Calu3 (cell line): ENCODE measurements at regions not wholly inside any gene's neighbourhood (a gene's known extent, or its start where the extent isn't known, plus 50 kb on each side); places are given as distances from the start of the nearest gene placed in this dataset.

Experiments
- BruUV-seq: library from RNA; stranded (reverse); fragments of 400-500 nt; replicated peaks from 2 replicates; lab custom pipeline; 2021; lab: Mats Ljungman, UMichigan
- CTCF ChIA-PET: fragments of 300-600 bp; sonication (Branson Sonifier 250); formaldehyde crosslinking; loops from one replicate; lab custom pipeline; 2022; ENCODE audit warnings: antibody characterized with exemption; lab: Charles Lee
- DNase-seq: peaks from one replicate; pipeline ENCODE4 v3.0.0; 2022
- H3K27ac Mint-ChIP-seq: one replicate; pipeline ENCODE4 v1.8.0; 2022; ENCODE audit warnings: mixed read lengths; ENCODE audit not compliant: unreplicated experiment
- H3K27me3 Mint-ChIP-seq: one replicate; pipeline ENCODE4 v1.8.0; 2022; ENCODE audit warnings: mixed read lengths; ENCODE audit not compliant: unreplicated experiment
- H3K36me3 Mint-ChIP-seq: one replicate; pipeline ENCODE4 v1.8.0; 2022; ENCODE audit warnings: mild to moderate bottlenecking, moderate library complexity, mixed read lengths; ENCODE audit not compliant: insufficient read depth, unreplicated experiment
- H3K4me1 Mint-ChIP-seq: one replicate; pipeline ENCODE4 v1.8.0; 2022; ENCODE audit warnings: mild to moderate bottlenecking, low read depth, mixed read lengths; ENCODE audit not compliant: unreplicated experiment
- H3K4me3 Mint-ChIP-seq: one replicate; pipeline ENCODE4 v1.8.0; 2022; ENCODE audit warnings: mild to moderate bottlenecking, low read depth, moderate library complexity, mixed read lengths; ENCODE audit not compliant: unreplicated experiment
- H3K9me3 Mint-ChIP-seq: one replicate; pipeline ENCODE4 v1.8.0; 2022; ENCODE audit warnings: low read depth, mixed read lengths; ENCODE audit not compliant: unreplicated experiment
- intact Hi-C: fragments of 100-400 bp; cut with micrococcal nuclease; formaldehyde crosslinking; loops from one replicate; pipeline ENCODE4 v1.10.0; 2022; ENCODE audit not compliant: unreplicated experiment
- TF ChIP-seq, protein P1 (sequence below): fragments of 200-600 bp; IDR thresholded peaks from one replicate; pipeline ENCODE4 v1.8.0; 2022; ENCODE audit warnings: antibody characterized with exemption; ENCODE audit not compliant: unreplicated experiment

DNA sequence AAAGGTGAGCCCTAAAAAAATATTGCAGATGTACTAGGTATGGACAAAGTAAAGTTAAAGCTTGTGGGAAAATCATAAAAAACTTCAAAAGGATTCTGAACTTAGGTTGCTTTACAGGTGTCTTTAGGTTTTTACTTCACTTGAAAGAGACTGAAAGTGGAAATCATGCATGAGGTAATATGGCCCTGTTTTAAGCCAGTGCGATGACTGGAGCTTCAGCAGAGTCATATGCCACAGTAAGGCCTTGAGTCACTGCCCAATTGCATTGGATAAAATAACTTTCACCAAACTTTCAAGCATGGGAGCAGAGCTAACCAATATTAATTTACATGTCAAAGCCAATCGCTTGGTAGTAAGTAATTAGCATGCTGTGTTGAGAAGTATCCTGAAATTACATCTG is 63.9 kb upstream of the TMEM260 start:
- H3K27ac Mint-ChIP-seq, result no peak overlapping the region
- peaks cover 79% of the 10 kb centered on the region for H3K27me3 Mint-ChIP-seq
- CTCF ChIA-PET, result no interaction called here
- H3K36me3 Mint-ChIP-seq, result no peaks in the 10 kb centered on the region
- intact Hi-C loops, result no loop called here
- H3K9me3 Mint-ChIP-seq, result no peaks in the 10 kb centered on the region
- no peak for DNase-seq
- BruUV-seq, result no TSS peak
- no peaks in the 10 kb centered on the region for H3K4me1 Mint-ChIP-seq
- no peak overlapping the region for H3K4me3 Mint-ChIP-seq
- TF ChIP-seq, protein P1, sequence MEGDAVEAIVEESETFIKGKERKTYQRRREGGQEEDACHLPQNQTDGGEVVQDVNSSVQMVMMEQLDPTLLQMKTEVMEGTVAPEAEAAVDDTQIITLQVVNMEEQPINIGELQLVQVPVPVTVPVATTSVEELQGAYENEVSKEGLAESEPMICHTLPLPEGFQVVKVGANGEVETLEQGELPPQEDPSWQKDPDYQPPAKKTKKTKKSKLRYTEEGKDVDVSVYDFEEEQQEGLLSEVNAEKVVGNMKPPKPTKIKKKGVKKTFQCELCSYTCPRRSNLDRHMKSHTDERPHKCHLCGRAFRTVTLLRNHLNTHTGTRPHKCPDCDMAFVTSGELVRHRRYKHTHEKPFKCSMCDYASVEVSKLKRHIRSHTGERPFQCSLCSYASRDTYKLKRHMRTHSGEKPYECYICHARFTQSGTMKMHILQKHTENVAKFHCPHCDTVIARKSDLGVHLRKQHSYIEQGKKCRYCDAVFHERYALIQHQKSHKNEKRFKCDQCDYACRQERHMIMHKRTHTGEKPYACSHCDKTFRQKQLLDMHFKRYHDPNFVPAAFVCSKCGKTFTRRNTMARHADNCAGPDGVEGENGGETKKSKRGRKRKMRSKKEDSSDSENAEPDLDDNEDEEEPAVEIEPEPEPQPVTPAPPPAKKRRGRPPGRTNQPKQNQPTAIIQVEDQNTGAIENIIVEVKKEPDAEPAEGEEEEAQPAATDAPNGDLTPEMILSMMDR, result no peak

DNA sequence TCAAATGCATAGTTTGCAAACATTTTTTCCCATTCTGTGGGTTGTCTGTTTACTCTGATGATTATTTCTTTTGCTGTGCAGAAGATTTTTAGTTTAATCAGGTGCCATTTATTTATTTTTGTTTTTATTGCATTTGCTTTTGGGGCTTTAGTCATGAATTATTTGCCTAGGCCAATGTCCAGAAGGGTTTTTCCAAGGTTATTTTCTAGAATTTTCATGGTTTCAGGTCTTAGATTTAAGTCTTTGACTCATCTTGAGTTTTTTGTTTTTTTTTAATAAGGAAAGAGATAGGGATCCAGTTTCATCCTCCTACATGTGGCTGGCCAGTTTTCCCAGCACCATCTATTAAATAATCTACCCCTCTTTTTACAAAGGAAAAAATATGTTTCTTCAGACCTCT is 57.2 kb upstream of the TMEM260 start:
- BruUV-seq, result no TSS peak
- intact Hi-C loops, result no loop called here
- no peak for DNase-seq
- no peaks in the 10 kb centered on the region for H3K36me3 Mint-ChIP-seq
- no peak overlapping the region for H3K4me3 Mint-ChIP-seq
- TF ChIP-seq, protein P1, result no peak
- H3K4me1 Mint-ChIP-seq, result no peaks in the 10 kb centered on the region
- CTCF ChIA-PET, result no interaction called here
- no peak overlapping the region for H3K27ac Mint-ChIP-seq
- H3K9me3 Mint-ChIP-seq, result no peaks in the 10 kb centered on the region
- peaks cover 71% of the 10 kb centered on the region for H3K27me3 Mint-ChIP-seq

DNA sequence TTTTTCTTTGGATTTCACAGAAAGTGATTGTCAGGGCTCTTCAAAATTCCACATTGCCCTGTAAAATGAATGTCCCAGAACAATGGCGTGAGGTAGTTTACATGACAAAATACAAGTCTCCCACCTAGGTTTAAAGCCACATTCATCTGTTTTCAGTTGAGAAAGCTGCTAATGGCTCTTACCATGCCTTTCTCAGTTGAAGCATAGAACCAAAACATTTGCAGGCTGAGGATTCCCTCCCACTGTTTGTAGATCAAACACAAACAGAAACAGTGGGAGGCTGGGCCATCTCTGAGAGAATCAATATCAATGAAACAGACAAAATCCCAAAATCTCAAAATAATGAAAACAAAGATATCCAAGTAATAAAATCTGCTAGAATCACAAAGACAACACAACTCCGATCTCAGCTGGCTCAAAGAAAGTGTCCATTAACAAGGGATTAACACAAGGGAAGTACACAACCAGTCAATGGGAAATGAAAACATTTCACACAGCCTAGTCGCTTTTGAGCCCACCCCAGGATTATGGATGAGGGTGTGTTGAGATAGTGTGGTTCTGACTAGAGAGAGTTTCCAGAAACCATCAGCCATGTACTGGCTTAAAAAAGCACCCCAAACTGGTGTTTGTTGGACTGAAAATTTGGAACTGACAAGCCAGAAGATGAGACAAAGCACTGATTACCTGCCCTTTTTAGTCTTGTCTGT is 54.5 kb upstream of the TMEM260 start:
- Mint-ChIP-seq H3K4me3 (no peak overlapping the region), H3K36me3 (peaks cover 2% of the 10 kb centered on the region), H3K9me3 (no peaks in the 10 kb centered on the region), H3K27me3 (peaks cover 53% of the 10 kb centered on the region), H3K4me1 (no peaks in the 10 kb centered on the region), H3K27ac (no peak overlapping the region)
- intact Hi-C loops, result no loop called here
- no peak for DNase-seq
- CTCF ChIA-PET, result no interaction called here
- BruUV-seq, result no TSS peak
- TF ChIP-seq, protein P1, result no peak

DNA sequence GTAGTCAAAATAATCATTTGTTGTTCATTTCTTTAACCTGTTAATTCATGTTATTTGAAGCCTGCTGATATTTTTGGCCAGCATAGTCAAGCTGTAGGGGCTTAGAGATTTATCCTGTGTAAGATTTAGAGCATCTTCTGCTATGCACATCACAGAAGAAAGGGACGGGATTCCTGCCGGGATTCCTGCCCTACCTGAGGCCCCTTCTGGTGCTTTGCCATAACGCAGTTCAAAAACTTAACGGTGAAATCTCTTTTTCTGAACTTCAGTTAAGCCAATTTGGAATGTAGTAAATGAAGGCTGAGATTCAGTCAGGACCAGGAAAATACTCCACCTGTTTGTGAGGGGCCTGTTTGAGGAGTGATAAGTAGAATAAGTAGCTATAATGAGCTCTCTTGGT is 50.7 kb upstream of the TMEM260 start:
- DNase-seq, result no peak
- Mint-ChIP-seq H3K27ac (no peak overlapping the region), H3K27me3 (peaks cover 43% of the 10 kb centered on the region), H3K9me3 (no peaks in the 10 kb centered on the region), H3K4me3 (no peak overlapping the region), H3K36me3 (peaks cover 3% of the 10 kb centered on the region), H3K4me1 (no peaks in the 10 kb centered on the region)
- TF ChIP-seq, protein P1, result no peak
- BruUV-seq, result no TSS peak
- CTCF ChIA-PET, result interaction anchor here (0.6 kb wide), 1 partner anchor 13 kb away, joined by 3 read pairs; no protein-coding TSS in a partner anchor
- intact Hi-C loops, result no loop called here
